Small intestine (tissue), 7 donors: ENCODE measurements at regions not wholly inside any gene's neighbourhood (a gene's known extent, or its start where the extent isn't known, plus 50 kb on each side); places are given as distances from the start of the nearest gene placed in this dataset.

Source experiments
- DNase-seq, 2 donors: peaks; one replicate each; pipeline versions ENCODE4 v3.0.0 to v3.0.0-alpha.2; 2013
- FAIRE-seq: peaks from 2 replicates; lab custom pipeline; 2012; peaks lifted over from hg19 to GRCh38; lab: Jason Lieb, UNC
- H3K27ac ChIP-seq, 3 donors: one replicate each; pipeline ENCODE4 v1.5.1; 2013; ENCODE audit warnings: low read length in 2 of 3, mild to moderate bottlenecking in 2 of 3, control low read depth in 1 of 3, inconsistent platforms in 1 of 3, low read depth in 1 of 3, moderate library complexity in 1 of 3
- H3K27me3 ChIP-seq, 3 donors: one replicate each; pipeline ENCODE4 v1.6.1; 2013; ENCODE audit warnings: low read length in 3 of 3, inconsistent platforms in 1 of 3; ENCODE audit not compliant: control insufficient read depth in 3 of 3, insufficient read depth in 3 of 3
- H3K36me3 ChIP-seq, 3 donors: one replicate each; pipeline ENCODE4 v1.6.1; 2013; ENCODE audit warnings: low read length in 3 of 3, inconsistent platforms in 1 of 3, low read depth in 1 of 3, mild to moderate bottlenecking in 1 of 3, moderate library complexity in 1 of 3; ENCODE audit not compliant: control insufficient read depth in 3 of 3, insufficient read depth in 2 of 3
- H3K4me1 ChIP-seq, 3 donors: one replicate each; pipeline ENCODE4 v1.6.1; 2013; ENCODE audit warnings: low read length in 2 of 3, inconsistent platforms in 1 of 3, low read depth in 1 of 3, mild to moderate bottlenecking in 1 of 3, moderate library complexity in 1 of 3; ENCODE audit not compliant: control insufficient read depth in 3 of 3, insufficient read depth in 2 of 3
- H3K4me3 ChIP-seq, 3 donors: one replicate each; pipeline ENCODE4 v1.5.1; 2013; ENCODE audit warnings: low read length in 3 of 3, control low read depth in 1 of 3, inconsistent platforms in 1 of 3, low read depth in 1 of 3, mild to moderate bottlenecking in 1 of 3, moderate library complexity in 1 of 3
- H3K9me3 ChIP-seq, 2 donors: one replicate each; pipeline ENCODE4 v1.6.1; 2013; ENCODE audit warnings: low read depth in 1 of 2, low read length in 1 of 2; ENCODE audit not compliant: control insufficient read depth in 2 of 2, insufficient read depth in 1 of 2
- WGBS, 3 donors: extraction: QIAGEN DNeasy Blood & Tissue Kit; methylation state at CpG; one replicate each; pipeline ENCODE4 v1.1.7; 2013; 5-methylcytosine and 5-hydroxymethylcytosine counted together
- donor health status: healthy with polysubstance abuse.
- donor health status: control.
- donor health status: control.
- donor health status: Bipolar disorder and iron deficiency.
- donor health status: healthy.

DNA sequence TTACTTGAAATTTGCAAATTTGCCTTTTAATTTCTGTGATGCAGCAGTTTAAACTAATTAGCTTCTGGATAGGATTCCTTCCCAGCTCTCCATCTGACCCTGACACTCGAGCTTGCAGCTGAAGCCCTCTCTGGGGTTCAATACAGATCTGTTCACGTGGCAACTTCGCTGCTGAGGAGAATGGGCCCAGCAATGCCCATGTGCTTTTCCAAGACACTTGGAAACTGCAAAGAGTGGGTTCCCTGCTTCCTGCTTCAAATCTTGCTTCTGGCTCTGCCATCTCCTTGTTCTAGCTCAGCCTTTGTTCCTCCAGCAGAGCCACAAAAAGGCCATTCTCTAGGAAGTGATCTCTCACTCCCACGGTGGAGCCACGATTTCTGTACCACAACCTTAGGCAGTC, 50.0 kb upstream of the IRX6 start:
- no peaks in the 10 kb centered on the region for H3K4me1 ChIP-seq
- no peak for FAIRE-seq
- no peaks in the 10 kb centered on the region for H3K9me3 ChIP-seq
- H3K36me3 ChIP-seq, result no peaks in the 10 kb centered on the region
- no peak overlapping the region for H3K4me3 ChIP-seq
- peaks cover 0 to 2% (median 0%) of the 10 kb centered on the region in 3 donors for H3K27me3 ChIP-seq
- 68 to 76% (median 76%) methylated on average over 5 of the region's 5 CpGs for WGBS, 3 donors
- DNase-seq, result no peak
- H3K27ac ChIP-seq, result no peak overlapping the region
